H1 (cell line): ENCODE measurements at regions not wholly inside any gene's neighbourhood (a gene's known extent, or its start where the extent isn't known, plus 50 kb on each side); places are given as distances from the start of the nearest gene placed in this dataset.

Experiments
- E2F6 ChIP-seq: IDR thresholded peaks from 2 replicates; pipeline ENCODE4 v1.6.1; 2012; ENCODE audit warnings: inconsistent platforms
- EZH2 ChIP-seq: fragments of 200-600 bp; sonication (generic); IDR thresholded peaks from 2 replicates; pipeline ENCODE4 v1.7.1; 2012; ENCODE audit warnings: low read depth, mild to moderate bottlenecking, moderate library complexity, low read length, inconsistent platforms; ENCODE audit not compliant: severe bottlenecking
- NRF1 ChIP-seq: IDR thresholded peaks from 2 replicates; pipeline ENCODE4 v1.6.1; 2011; ENCODE audit warnings: mild to moderate bottlenecking, low read depth, low read length, improper control_type of control experiment
- RNF2 ChIP-seq: fragments of 200-900, 300-1000 bp; sonication (generic); IDR thresholded peaks from 2 replicates; pipeline ENCODE4 v1.7.1; 2016; ENCODE audit warnings: borderline replicate concordance, low read depth, mild to moderate bottlenecking, antibody characterized with exemption, low read length; ENCODE audit not compliant: poor library complexity, severe bottlenecking; ENCODE audit errors: missing control alignments
- SP4 ChIP-seq: IDR thresholded peaks from 2 replicates; pipeline ENCODE4 v1.6.1; 2012; ENCODE audit warnings: low read length, inconsistent platforms
- TEAD4 ChIP-seq: IDR thresholded peaks from 2 replicates; pipeline ENCODE4 v1.6.1; 2012; ENCODE audit warnings: low read depth, low read length, inconsistent platforms, mixed read lengths
- USF2 ChIP-seq: IDR thresholded peaks from 2 replicates; pipeline ENCODE4 v1.6.1; 2011; ENCODE audit warnings: low read length, improper control_type of control experiment

GRCh38 chr12:88400302-88400701 lies 180.0 kb downstream of the KITLG start (continued):
- TF ChIP-seq E2F6 (no peak), SP4 (no peak), EZH2 (no peak), NRF1 (no peak), USF2 (no peak), RNF2 (no peak), TEAD4 (no peak)
